Suprapubic skin (tissue), 4 donors: ENCODE measurements at regions not wholly inside any gene's neighbourhood (a gene's known extent, or its start where the extent isn't known, plus 50 kb on each side); places are given as distances from the start of the nearest gene placed in this dataset.
"Not testable (repeated sequence)": the region's sequence is repeated elsewhere in the genome, so short reads cannot be mapped to it uniquely, and the experiment has no call there.

Experiments
- DNase-seq, 2 donors: peaks; one replicate each; pipeline ENCODE4 v3.0.0-alpha.2; 2019; ENCODE audit warnings: low spot score in 2 of 2
- H3K27ac ChIP-seq: fragments of 200-600 bp; sonication (generic); one replicate; pipeline ENCODE4 v1.5.1; 2019
- H3K27me3 ChIP-seq: fragments of 200-600 bp; sonication (generic); one replicate; pipeline ENCODE4 v1.5.1; 2019
- H3K36me3 ChIP-seq: fragments of 200-600 bp; sonication (generic); one replicate; pipeline ENCODE4 v1.5.1; 2019
- H3K4me1 ChIP-seq: fragments of 200-600 bp; sonication (generic); one replicate; pipeline ENCODE4 v1.5.1; 2019
- H3K4me3 ChIP-seq: fragments of 200-600 bp; sonication (generic); one replicate; pipeline ENCODE4 v1.5.1; 2019; ENCODE audit warnings: mild to moderate bottlenecking
- H3K9me3 ChIP-seq: fragments of 200-600 bp; sonication (generic); one replicate; pipeline ENCODE4 v1.5.1; 2019
- CTCF ChIP-seq, 2 donors: fragments of 200-600 bp in 1 of 2; fragments of 450-650 bp in 1 of 2; sonication (generic) in 1 of 2; IDR thresholded peaks; one replicate each; pipeline ENCODE4 v1.5.1; 2016 to 2019; ENCODE audit warnings: antibody characterized with exemption in 2 of 2, mild to moderate bottlenecking in 1 of 2, moderate library complexity in 1 of 2
- EP300 ChIP-seq: sonication (generic); formaldehyde crosslinking; IDR thresholded peaks from one replicate; pipeline ENCODE4 v1.6.1; 2017; ENCODE audit warnings: antibody characterized with exemption
- POLR2A ChIP-seq, 2 donors: fragments of 450-650 bp; IDR thresholded peaks; one replicate each; pipeline ENCODE4 v1.6.1; 2017; ENCODE audit warnings: antibody characterized with exemption in 2 of 2, mild to moderate bottlenecking in 2 of 2, moderate library complexity in 2 of 2
- POLR2AphosphoS5 ChIP-seq, 3 donors: sonication (generic); formaldehyde crosslinking; IDR thresholded peaks; one replicate each; pipeline ENCODE4 v1.6.1; 2017; ENCODE audit warnings: antibody characterized with exemption in 3 of 3
- WGBS: methylation state at CpG from one replicate; pipeline ENCODE4 v1.1.5; 2018; 5-methylcytosine and 5-hydroxymethylcytosine counted together

DNA sequence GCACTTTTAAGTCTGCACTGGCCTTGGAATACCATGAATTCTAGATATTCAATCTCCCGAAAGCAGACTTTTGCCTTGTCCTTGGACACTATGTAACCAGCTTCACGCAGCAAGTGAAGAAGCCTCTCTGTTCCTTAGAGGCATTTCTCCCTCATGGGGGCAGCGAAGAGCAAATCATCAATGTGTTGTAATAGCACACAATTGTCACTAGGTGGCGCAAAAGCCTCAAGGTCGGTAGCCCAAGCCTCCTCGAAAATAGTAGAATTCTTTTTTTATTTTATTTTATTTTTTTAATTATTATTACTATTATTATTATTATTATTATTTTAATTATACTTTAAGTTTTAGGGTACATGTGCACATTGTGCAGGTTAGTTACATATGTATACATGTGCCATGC is 100.8 kb downstream of the ALG10 start:
- not testable (repeated sequence) for H3K9me3 ChIP-seq, H3K4me3 ChIP-seq, H3K4me1 ChIP-seq, H3K27ac ChIP-seq, H3K36me3 ChIP-seq, DNase-seq, H3K27me3 ChIP-seq
- peak; percentile 16 to 75 for TF ChIP-seq CTCF (IDR thresholded peaks at IDR 0.05)
- WGBS = 27% methylated on average over 6 of the region's 6 CpGs

GRCh38 chr12:34124608-34125007 is 102.3 kb downstream of the ALG10 start:
- Histone ChIP-seq H3K4me3 (no peak overlapping the region), H3K27ac (no peak overlapping the region), H3K9me3 (no peaks in the 10 kb centered on the region), H3K4me1 (no peaks in the 10 kb centered on the region), H3K36me3 (no peaks in the 10 kb centered on the region), H3K27me3 (no peaks in the 10 kb centered on the region)
- DNase-seq = no peak
- 85% methylated on average over 8 of the region's 8 CpGs for WGBS
- TF ChIP-seq POLR2A (IDR thresholded peaks at IDR 0.05) (no peak), EP300 (no peak), POLR2AphosphoS5 (IDR thresholded peaks at IDR 0.05) (no peak), CTCF (IDR thresholded peaks at IDR 0.05) (no peak)

- no peaks in the 10 kb centered on the region for H3K27me3 ChIP-seq
- DNase-seq = no peak
- no peaks in the 10 kb centered on the region for H3K36me3 ChIP-seq
- no peaks in the 10 kb centered on the region for H3K9me3 ChIP-seq
- no peak overlapping the region for H3K27ac ChIP-seq
- 77% methylated on average over 9 of the region's 9 CpGs for WGBS
- H3K4me3 ChIP-seq = no peak overlapping the region
- no peaks in the 10 kb centered on the region for H3K4me1 ChIP-seq
- no peak for TF ChIP-seq EP300
- no peak for TF ChIP-seq POLR2A (IDR thresholded peaks at IDR 0.05)
- no peak for TF ChIP-seq POLR2AphosphoS5 (IDR thresholded peaks at IDR 0.05)
- no peak for TF ChIP-seq CTCF (IDR thresholded peaks at IDR 0.05)
Measured at GRCh38 chr12:34126239-34126641, 103.9 kb downstream of the ALG10 start.

DNA sequence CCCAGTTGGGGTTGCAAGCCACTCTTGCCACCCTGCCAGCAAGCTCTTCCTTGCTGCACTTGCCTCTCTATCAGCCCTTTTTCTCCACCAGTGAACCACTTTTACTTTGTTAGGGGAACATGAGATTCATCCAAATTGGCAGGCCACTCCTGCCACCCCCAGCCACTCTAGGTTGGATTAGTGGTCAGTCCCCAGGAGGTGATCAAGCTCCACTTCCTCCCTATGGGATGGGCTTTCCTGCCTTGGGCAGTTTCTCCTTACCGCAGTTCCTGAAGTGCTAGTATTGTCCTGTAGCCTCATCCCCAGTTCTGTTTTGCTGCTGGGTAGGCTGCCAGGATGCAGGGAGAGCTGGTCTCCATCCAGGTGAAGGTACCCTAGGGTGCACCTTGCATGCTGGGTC is 104.5 kb downstream of the ALG10 start:
- Histone ChIP-seq H3K9me3 (no peaks in the 10 kb centered on the region), H3K4me1 (no peaks in the 10 kb centered on the region), H3K27ac (no peak overlapping the region), H3K27me3 (no peaks in the 10 kb centered on the region), H3K4me3 (no peak overlapping the region), H3K36me3 (no peaks in the 10 kb centered on the region)
- TF ChIP-seq EP300 (no peak), POLR2AphosphoS5 (IDR thresholded peaks at IDR 0.05) (no peak), CTCF (IDR thresholded peaks at IDR 0.05) (no peak), POLR2A (IDR thresholded peaks at IDR 0.05) (no peak)
- DNase-seq = no peak
- WGBS = 92% methylated on average over 1 of the region's 1 CpG

GRCh38 chr12:34127379-34127778 is 105.1 kb downstream of the ALG10 start:
- H3K4me3 ChIP-seq = not testable (repeated sequence)
- 50% methylated on average over 2 of the region's 2 CpGs for WGBS

DNA sequence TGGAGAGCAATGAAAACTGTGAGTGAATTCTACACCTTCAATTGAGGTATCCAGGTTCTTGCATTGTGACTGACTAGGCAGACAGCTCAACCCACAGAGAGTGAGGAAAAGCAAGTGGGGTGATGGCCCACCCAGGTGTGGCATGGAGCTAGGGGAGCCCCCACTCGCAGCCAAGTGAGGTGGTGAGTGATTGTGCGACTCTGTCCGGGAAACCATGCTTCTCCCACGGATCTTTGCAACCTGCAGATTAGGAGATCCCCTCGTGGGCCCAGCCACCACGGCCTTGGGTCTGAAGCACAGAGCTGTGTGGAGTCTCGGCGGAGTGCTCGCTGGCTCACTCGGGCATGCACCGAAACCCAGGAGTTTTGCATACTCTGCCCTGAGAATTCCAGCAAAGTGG is 120.1 kb downstream of the ALG10 start:
- Histone ChIP-seq H3K36me3 (no peaks in the 10 kb centered on the region), H3K4me1 (no peaks in the 10 kb centered on the region), H3K4me3 (no peak overlapping the region), H3K9me3 (peaks cover 7% of the 10 kb centered on the region), H3K27ac (no peak overlapping the region), H3K27me3 (no peaks in the 10 kb centered on the region)
- DNase-seq = no peak
- 70% methylated on average over 4 of the region's 11 CpGs for WGBS
- TF ChIP-seq EP300 (no peak), POLR2AphosphoS5 (IDR thresholded peaks at IDR 0.05) (no peak), POLR2A (IDR thresholded peaks at IDR 0.05) (no peak), CTCF (IDR thresholded peaks at IDR 0.05) (no peak)

More at GRCh38 chr12:34127379-34127778, 105.1 kb downstream of the ALG10 start:
- DNase-seq, H3K9me3 ChIP-seq, H3K27ac ChIP-seq, H3K36me3 ChIP-seq, H3K27me3 ChIP-seq, H3K4me1 ChIP-seq: not testable (repeated sequence)
